ENCODE measurements at regions not wholly inside any gene's neighbourhood (a gene's known extent, or its start where the extent isn't known, plus 50 kb on each side); places are given as distances from the start of the nearest gene placed in this dataset.

DNA sequence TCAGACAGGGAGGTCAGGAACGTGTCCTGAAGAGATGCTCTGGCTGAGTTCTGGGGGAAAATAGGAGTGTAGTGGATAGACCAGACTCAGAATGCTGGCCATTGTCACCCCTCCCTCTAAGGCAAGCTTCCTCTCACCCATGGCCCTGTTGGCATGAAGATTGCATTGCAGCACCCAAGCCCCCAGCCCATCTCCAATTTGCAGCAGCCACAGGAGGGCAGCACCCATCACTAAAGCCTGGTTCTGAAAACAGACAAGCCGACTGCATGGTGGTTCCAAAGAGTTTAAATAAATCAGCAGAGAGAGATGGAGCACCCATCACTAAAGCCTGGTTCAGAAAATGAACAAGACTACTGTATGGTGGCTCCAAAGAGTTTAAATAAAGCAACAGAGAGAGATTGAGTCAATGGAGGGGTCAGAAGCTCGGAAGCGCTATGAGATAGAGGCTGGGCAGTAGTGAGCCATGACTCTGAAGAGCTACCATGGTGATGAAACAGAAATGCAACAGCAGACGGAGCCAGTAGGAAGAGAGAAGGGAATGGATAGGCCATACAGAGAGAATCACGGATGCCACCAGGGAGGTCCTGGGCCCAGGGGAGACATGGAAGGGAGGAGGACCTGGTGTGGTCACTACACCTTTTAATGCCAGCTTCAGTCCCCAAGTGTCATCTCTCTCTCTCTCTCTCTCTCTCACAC, 237.9 kb upstream of the MYO3A start:
- TF ChIP-seq GATA2 (IDR thresholded peaks at IDR 0.05; ENCODE audit: low read depth, low read length) (no peak), GATA3 (IDR thresholded peaks at IDR 0.05; ENCODE audit: low read depth, low read length) (no peak)

All from SH-SY5Y (cell line).